Stimulated activated CD4-positive, alpha-beta T cell treated with anti-CD3 and anti-CD28 coated beads, Interleukin-4, amount 100 ng/mL, for 1 hour (primary cell): ENCODE measurements at regions not wholly inside any gene's neighbourhood (a gene's known extent, or its start where the extent isn't known, plus 50 kb on each side); places are given as distances from the start of the nearest gene placed in this dataset.

ENCODE experiments used
- DNase-seq: peaks from one replicate; pipeline ENCODE4 v3.0.0-alpha.2; 2020

DNA sequence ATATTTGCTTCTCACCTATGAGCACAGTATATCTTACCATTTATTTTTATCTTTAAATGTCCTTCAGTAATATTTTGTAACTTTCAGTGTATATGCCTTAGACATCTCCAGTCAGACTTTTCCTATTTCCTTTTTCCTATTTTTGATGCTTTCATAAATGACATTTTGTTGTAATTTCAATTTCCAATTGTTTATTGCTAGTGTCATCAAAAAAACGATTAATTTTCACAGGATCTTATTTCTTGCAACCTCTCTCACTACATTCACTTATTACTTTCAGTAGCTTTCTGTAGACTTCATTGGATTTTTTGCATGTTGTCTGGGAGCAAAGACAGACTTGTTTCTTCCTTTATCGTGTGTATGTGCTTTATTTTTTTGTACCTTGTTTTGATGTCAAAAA is 602.4 kb downstream of the AJAP1 start:
- no peak for DNase-seq

DNA sequence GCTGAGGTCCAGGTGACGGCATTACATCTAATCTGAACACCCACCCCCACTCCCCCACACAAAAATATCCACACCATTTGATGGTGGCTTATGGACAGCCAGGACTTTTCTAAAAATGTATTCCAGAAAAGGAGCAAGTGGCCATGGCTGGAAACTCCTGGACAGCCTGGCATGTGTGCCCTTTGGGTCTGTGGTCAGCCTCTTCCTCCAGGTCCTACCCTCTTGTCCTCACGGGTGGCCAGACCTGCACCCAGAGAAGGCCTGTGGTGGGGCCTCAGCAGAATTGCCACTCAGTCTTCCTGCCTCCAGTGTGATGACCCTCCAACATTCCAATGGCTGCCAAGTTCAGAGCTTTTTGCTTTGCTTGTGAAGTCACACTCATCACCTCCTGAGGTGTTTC is 600.6 kb downstream of the AJAP1 start:
- no peak for DNase-seq

DNA sequence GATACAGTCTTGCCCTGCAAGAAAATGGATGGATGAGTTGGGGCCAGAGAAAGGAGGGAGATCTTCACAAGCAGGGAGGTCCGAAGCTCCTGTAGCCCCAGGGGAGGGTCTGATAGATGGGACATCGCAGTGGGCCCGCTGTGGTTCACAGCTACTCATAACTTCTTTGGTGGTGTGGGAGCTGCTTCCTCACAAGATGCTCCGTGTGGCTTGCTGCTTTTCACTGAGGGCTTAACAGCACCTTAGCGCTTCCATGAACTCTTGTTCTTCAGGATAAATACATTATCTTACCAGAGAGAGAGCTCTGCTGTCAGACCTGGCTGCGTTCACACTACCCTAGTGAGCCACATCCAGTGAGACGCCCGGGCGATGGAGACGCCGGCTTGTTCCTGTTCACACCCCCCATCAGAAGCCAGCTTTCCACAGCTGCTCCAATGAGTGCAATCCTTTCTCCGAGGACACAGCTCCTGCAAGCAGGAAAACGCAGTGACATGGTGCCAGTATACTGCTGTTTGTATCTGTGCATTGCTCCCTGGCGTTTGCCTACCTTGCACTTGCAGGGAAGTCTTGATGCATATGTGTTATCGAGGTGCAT is 599.8 kb downstream of the AJAP1 start:
- no peak for DNase-seq

DNA sequence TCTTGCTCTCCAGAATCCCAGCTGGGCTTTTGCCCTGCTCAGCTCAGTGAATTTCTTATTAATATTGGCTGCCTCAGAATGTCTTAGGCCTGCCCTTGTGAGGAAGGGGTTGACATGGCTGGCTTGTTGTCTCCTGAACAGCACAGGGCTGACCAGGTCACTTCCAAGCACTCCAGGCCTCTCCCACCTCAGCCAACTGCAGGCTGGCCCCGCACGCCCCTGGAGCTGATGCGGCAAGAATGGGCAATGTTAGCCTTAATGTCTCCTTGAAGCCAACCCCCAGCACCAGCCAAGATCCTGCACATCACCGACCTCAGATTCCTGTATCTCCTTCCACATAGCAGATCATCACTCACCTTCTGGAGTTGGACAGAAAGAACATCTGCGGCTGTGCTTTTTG is 598.6 kb downstream of the AJAP1 start:
- no peak for DNase-seq

DNA sequence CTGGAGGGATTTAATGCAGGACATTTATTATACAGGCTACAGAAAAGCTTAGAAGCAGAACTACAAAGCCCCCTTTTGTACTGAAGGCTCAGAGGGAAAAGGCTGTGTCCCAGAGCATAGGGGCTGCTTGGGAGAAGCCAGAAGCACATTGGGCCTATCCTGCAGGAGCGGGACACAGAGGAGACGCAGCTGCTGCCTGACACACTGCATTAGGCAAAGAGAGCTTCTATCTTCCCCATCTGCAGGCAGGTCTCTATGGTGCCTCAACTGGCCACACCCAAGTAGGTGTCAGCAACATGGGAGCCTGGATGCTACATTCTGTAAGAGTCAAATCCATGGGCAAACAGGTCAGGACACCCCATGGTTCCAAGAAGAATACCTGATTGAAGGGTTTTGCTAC is 595.9 kb downstream of the AJAP1 start:
- DNase-seq: no peak

DNA sequence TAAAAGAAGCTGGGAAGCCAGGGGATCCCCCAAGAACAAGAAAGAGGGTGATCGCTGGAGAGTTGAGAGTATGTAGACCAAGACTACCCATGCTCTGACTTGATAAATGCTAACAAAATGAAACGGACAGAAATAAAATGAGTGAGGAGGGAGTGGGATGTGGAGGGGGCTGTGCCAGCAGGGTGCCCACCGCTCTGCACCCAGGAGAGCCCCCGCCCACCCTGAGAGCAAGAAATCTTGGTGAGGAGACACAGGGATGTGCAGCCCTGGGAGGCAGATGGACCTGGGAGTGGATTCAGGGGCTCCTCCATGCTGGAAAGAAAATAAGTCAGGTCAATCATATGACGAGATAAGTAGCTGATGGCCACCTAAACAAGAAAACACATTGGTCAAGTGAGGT is 590.9 kb downstream of the AJAP1 start:
- no peak for DNase-seq

DNA sequence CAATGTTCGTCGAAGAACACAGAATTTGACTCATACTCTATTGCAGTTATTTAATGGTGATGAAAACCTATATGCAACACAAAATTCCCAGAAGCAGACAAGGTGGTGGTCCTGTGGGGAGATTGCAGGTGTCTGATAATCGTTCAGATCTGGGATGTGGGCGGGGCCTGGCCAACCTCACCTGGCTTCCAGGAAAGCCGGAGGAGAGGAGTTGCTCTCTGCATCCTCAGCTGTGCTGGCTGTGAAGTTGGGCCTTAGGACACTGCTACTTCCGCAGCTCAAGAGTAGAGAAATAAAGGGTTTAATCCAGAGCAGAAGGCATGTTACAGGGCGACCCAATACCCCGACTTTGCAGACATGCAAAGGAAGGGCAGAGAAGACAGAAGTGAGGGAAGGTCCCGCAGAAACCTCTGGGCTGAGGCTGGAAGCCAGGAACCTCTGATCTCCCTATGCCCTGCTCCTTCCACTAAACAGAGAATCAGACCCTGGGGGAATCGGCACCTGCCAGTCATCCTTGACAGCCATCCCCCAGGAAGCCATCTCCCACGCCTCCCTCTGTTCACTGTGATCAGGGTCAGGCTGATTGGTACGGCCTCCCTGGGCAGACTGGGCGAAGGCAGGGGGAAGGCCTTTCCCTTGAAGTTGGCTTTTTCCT is 590.3 kb downstream of the AJAP1 start:
- DNase-seq: no peak

DNA sequence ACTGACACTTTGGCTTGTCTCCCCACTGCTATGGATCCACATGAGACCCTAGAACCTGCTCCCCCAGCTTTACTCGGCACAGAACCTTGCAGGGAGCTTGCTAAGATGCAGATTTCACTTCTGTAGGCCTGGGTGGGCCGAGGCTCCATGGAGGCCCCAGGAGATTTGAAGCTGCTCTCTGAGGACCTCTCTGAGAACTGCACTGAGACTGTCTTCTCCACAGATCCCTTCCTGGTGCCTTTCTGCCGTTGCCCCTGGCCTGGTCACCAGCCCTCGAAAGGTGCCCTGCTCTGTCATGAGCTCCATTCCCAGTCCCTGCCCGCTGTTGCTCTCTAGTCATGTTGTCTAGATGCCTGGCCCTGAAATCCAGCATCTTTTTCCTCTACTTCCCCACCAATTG is 588.4 kb downstream of the AJAP1 start:
- DNase-seq: no peak

DNA sequence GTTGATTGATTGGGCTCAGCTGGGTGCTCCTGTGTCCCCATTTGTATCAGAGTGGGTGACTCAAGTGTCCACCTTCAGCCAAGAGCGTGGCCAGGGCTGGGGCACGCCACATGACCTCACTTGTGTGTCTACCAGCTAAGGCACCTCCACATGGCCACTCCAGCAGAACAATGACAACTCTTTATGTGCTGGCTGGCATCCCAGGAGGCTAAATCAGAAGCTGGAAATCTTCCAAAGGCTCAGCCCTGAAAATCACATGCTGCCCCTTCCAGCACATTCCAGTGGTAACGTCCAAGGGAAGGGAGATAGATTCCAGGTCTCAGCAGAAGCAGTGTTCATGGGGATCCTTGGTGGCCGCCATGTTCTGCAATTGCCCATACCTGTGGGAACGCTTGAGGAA is 585.5 kb downstream of the AJAP1 start:
- DNase-seq: no peak

DNA sequence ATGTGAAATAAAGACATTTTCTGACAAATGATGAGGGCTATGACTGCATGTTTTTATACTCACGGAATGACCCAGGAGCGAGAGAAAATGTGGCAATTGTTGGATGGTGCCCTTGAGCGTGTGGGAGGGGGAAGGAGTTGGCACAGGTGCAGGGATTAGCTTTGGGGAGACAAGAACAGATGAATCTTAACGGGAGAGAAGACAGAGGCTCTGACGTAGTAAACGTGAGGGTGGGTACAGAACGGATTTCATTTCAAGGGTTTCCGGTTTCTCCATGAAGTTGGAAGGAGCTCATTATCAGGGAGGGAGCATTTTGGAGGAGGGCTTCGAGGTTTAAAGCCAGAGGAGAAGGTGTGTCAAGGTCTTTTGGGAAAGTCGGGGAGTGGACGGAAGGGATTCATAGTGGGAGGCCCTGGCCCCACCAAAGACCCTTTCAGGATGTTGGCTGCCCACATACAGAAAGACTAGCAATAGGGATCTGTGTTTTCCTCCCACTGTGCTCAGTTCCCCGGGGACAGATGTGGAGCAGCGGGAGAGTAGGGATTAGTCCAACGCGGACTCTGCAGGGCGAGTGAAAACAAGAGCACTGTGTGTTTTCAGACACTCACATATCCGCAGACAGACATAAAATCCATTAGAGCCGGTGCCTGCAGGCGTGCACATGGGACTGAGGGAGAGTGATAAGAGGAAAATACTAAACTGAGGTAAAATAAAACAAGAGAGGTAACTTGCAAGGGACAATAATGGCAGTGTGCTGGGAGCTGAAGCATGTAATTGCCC is 584.1 kb downstream of the AJAP1 start:
- no peak for DNase-seq

DNA sequence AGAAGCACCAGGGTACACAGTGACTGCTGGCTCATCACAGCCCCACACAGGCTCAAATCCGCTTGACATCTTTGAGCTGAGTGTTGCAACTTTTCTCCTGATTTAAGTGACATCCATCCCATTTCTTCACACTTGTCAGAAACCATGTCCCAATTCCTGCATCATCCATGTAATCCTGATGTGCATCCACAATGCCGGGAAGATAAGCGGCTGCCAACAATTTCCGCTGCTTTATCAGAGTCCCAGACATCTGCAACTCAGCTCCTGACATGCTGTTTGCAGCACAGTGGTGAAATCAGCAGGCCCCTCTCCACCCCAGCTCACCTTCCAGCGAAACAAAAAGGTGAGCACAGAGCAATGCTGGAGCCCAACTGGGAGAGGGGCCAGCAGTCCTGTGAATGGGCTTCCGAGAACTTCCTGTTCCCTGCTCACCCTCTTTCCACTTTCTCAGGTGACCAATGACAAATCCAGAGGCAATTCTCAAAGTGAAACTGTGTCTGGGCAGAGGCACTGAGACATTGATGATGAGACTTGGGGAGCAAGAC is 581.0 kb downstream of the AJAP1 start:
- DNase-seq: no peak

DNA sequence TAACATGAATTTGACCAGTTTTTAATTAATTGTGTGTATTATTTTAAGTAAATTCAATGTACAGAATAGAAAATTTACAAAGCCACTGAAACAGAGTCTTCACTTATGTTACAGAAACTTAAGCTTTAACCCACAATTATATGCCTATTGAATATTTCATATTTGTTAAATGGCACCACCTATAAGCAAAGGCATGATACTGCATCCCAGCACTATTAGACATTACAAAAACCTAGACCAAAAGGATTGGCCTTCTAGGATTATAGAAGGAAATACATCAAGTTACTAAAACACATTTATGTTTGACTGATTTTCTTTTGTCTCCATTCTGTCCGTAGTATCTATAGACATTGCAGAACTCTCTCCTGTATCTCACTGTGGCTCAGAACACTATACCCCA is 578.1 kb downstream of the AJAP1 start:
- no peak for DNase-seq

DNA sequence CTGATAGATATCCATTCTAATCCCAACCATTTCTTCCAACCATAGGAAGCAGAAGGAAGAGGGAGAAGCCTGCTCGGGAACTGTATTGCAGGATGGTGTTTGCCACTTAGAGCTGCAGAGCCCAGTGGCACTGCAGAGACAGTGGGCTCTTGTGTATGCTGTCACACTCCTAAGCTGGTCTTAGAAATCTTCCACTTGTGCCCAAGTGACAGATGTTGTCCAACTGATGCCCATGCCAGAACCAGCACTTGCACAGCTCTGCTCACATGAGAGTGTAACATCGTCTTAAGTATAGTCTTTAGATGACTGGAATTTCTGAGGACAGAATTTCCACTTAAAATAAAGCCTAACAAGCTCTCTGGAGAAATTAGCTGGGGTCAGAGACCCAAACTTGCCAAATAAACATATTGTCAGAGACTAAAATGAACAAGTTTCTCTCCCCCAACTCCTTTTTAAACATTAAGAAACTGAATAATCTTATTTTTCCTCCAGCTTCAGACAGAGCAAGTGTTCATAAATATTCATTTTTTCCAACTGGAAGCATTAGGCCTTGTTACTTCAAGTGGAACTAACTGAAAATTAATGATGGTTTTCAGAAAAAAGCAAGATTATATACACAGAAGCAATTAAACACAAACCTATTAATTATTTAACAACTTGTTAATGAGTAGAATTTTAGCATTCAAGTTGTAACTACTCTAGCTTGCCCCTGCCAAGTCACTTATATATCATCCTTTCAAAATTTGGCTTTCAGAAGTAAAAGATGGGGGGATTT is 577.3 kb downstream of the AJAP1 start:
- DNase-seq: no peak

DNA sequence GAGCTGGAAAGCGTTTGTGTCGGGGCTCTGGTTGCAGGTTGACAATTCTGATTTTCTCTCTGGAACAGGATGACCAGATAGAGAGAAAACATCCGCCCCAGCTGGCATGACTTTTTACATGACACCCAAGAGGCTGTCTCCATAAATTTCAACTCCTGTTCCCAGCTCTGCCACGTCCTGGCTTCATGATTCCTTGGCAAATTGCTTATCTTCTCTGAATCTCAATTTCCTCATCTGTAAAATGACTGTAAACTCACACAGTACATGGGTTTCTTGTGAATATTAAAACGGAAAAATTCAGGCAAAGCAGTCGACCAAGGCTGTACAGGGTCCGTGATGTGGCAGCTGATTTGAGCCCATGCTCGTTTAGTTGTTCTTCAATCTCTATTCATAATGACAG is 572.7 kb downstream of the AJAP1 start:
- DNase-seq: no peak

DNA sequence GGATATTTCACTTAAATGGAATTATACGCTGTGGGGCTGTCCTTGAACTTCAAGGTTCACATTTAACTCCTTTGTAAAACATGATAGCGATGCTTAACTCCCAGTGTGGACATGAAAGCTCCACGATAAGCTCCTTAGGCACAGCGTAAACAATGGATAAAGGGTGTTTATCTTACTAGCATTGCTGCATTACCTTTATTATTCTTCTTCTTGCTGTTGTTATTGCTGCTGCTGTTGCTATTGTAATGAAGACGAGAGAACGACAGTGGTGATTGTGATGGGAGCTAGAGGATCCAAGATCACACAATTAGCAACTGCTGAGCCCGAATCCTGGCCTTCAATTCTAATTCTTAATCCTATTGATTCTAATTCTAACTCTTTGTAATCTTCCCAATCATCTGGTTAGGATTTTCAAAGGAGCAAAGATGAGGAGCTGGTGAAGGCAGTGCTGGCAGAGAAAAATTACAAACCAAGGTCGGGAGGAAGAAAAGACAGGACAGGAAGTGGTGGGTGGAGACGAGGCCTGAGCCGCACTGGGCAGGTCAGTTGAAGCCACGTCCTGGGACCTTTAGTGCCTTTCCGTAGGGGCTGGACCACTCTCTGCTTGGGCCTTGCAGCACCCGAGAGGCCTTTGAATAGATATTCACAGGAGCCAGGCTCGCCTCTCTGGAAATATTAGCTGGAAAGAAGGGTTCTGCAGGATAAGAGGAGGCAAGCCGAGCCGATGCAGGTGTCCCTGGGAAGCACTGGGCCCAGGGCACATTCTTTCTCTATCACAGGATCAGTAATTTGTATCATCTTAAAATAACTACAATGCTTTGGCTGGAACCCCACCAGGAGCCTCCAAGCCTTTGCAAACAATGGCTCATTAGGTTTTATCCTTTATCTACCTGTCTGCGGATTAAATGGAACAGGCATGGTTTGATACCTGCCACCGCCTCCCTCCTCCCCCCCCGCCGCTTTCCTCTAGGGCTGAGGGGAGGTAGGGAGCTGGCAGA is 571.6 kb downstream of the AJAP1 start:
- DNase-seq: no peak

DNA sequence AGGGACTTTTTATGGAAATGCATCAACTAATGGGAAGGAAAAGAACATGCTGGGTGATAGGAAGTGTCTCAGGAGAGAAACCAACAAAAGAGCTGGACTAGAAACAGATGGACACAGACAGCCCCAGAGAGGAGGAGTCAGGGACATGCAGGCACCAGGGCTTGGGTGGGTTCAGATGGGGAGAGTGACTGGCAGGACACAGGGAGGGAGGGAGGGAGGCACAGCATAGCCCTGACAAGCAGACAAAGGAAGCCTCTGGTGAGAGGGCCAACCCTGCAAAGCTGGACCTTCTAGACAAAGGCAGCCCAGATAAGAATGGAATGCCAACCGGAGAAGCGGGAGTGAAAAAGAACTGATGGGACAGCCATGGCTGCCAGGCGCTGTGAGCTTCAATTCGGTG is 568.8 kb downstream of the AJAP1 start:
- DNase-seq: no peak

DNA sequence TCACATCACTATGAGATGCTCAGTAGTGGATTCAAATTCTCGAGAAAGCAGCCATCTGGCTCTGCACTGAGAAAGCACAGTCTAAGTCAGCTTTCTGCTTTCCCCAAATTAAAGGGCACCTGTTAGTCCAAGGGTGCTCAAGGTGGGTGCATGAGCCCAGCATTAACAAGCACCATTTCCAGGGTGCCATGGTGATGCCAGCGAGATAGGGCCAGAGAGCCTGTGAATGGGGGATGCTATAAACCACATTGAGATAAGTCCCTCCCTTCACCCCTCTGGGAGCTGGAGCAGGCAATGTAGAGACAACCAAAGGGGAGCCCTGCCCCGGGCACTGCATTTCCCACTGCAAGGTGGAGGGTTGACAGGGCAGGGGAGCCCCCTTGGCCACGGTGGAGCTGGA is 568.2 kb downstream of the AJAP1 start:
- DNase-seq: no peak

DNA sequence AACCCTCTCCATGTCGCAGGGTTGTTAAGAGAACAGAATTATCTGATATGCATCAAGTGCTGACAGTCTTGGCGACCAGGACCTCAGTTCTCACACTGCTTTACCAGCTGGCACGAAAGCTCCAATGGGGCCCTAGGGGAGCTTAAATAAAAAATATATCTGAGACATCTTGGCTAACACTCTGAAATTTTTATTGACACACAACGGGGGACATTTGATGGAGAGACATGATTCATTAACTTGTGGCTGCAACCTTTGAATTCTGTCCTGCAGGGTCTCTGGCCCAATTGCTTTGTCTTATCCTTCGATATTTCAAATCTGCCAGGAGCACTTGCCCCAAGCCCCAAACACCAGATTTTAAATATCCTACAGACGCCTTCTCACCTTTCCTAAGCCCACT is 567.0 kb downstream of the AJAP1 start:
- DNase-seq: no peak

DNA sequence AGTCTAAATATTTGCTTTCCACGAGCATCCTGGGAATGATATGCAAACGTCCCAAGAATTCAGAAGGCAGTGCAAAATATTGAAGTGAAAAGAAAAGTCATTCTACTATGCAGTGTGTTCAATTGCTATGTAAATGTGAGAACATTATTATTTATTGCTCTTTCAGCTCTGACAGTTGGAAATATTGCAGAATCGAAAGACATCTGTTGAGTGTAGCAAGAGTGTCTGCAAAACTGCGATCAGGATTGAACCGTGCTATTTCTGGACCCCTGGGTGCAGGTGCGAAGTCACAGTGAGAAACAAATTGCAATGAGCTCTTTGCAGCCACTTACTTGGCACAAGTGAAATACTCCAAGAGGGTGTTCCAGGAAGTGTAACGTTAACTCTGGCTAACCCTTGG is 566.4 kb downstream of the AJAP1 start:
- DNase-seq: no peak

DNA sequence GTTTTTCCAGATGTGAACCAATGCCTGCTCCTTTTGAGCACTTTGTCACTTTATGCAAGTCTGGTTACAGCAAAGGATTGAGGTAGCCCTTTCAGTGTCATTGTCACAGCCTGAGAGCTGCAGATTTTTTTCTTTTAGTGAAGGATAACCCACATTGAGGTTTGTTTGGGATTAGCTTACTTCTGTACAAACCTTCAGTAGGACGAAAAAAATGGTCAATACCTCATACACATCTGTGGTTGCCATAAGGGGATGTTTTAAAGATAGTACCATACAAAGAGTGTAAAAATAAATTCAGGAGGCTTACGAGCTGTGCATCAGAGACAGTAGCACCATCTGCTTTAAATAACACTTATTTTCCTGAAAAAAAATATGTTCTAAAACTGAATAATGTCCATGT is 566.0 kb downstream of the AJAP1 start:
- no peak for DNase-seq

DNA sequence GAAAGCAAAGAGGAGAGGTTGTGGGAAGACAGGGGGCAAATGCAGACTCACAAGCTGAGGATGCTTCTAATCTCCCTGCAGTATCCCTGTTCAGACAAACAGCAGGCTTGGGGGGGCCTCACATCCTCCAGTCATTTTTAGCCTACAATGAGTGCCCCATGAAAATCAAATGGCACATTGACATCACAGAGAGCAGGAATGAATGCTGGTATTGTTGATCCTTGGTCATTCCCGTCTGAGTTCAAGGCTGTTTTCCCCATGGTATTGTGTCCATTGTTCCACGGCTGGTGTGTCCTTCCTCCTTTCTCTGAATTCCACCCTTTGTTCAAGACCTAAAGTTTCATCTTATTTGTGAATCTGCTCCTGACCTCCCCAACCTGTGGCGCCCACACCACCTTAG is 545.6 kb downstream of the AJAP1 start:
- no peak for DNase-seq

DNA sequence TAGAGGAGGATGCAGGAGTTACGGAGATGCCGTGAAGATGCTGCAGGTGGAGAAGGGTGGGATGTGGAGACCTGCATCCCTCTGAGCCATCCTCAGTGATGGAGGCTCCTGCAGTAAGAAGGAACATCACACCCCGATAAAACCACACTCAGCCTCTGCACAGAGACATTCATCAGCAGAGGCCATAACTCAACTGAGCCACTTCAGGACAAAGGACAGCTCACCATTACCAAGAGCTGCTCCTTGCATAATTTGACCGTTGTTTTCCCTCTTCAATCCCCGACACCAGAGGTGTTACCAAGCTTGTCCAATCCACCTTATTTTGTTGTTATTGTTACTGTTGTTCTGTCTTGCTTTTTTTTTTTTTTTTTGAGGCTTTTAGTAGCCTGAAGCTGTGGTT is 543.9 kb downstream of the AJAP1 start:
- DNase-seq: no peak
